ENCODE measurements at regions not wholly inside any gene's neighbourhood (a gene's known extent, or its start where the extent isn't known, plus 50 kb on each side); places are given as distances from the start of the nearest gene placed in this dataset.

DNA sequence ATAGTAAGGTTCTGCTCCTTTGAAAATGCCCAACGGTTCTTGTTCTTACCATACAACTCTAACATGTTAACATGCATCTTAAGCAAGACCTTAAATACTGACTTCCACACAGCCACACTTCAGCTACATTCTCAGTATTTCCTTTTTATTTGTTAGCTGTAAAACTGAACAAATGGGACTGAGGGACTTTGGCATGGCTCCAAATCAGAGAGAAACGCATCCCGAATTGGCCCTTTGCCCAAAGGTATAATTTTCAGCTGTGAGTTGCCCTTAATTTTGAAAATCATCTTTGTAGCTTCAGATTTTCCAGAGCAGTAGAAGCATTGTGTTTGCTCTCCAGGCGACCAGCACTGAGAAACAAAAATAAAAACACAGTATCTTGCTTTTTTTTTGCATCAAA, 56.4 kb downstream of the NEUROD6 start:
- H3K27me3 ChIP-seq (ENCODE audit: insufficient read depth, low read length): no peaks in the 10 kb centered on the region
- H3K9me3 ChIP-seq (ENCODE audit: low read length): no peaks in the 10 kb centered on the region
- H3K4me1 ChIP-seq (ENCODE audit: insufficient read depth, low read length): no peaks in the 10 kb centered on the region
- no peak overlapping the region for H3K4me3 ChIP-seq (ENCODE audit: low read length)
- no peak overlapping the region for H2AFZ ChIP-seq (ENCODE audit: low read depth, low read length)
- no peaks in the 10 kb centered on the region for H3K36me3 ChIP-seq (ENCODE audit: insufficient read depth, low read length)

DNA sequence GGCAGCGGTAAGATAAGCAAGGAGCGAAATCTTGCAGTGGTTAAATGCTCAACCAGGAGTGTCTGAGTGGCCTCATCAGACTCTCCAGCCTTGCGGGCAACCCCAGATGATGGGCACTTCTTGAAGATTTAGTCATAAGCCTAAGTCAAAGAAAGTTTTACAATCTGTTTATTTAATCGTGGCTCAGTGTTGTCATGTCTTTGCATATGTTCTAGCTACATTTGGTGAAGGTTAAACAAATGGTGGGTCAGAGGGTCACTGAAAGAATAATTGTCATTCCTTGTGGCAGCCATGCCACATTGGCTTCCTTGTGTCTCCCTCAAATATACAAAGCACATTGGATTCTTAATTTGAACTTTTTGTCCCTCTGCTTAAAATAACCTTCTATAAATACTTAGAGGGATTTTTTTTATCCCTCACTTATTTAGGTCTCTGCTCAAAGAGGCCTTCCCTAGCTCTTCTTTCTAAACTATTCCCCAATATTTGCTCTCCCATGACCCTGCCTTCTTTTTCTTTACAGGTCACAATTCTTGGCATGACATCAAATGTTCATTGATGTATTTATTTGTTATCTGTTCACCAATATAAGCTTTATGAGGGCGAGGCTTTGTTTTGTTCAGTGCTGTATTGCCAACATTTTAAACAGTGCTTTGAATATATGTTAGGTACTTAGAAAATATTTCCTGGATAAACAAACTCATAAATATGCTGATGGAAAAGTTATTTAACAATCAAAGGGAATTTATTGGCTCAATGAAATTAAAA, 68.7 kb downstream of the NEUROD6 start:
- Histone ChIP-seq H3K4me1 (ENCODE audit: insufficient read depth, low read length) (no peaks in the 10 kb centered on the region), H3K27me3 (ENCODE audit: insufficient read depth, low read length) (no peaks in the 10 kb centered on the region), H3K9me3 (ENCODE audit: low read length) (no peaks in the 10 kb centered on the region), H3K36me3 (ENCODE audit: insufficient read depth, low read length) (no peaks in the 10 kb centered on the region), H3K4me3 (ENCODE audit: low read length) (no peak overlapping the region), H2AFZ (ENCODE audit: low read depth, low read length) (no peak overlapping the region)

DNA sequence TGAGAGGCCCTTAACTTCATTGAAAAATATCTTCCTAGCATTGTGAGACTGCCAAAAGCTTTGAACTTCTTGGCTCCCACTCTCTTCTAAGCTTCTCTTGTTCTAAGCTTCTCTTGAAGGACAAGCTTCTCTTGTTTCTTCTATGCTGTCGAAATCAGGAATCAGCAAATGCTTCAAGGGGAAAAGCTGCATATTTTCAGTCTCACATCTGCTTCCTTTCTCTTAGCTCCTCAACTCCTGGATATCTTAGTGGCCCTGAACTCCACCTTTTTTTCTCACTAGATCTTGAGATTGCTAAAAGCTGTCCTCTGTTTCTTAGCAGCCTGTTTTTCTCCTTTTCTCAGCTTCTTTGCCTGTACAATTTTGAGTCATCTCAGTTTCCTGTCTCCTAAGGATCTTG, 73.0 kb downstream of the NEUROD6 start:
- no peaks in the 10 kb centered on the region for H3K27me3 ChIP-seq (ENCODE audit: insufficient read depth, low read length)
- H3K4me1 ChIP-seq (ENCODE audit: insufficient read depth, low read length): no peaks in the 10 kb centered on the region
- H3K4me3 ChIP-seq (ENCODE audit: low read length): no peak overlapping the region
- H3K9me3 ChIP-seq (ENCODE audit: low read length): no peaks in the 10 kb centered on the region
- no peaks in the 10 kb centered on the region for H3K36me3 ChIP-seq (ENCODE audit: insufficient read depth, low read length)
- H2AFZ ChIP-seq (ENCODE audit: low read depth, low read length): no peak overlapping the region

DNA sequence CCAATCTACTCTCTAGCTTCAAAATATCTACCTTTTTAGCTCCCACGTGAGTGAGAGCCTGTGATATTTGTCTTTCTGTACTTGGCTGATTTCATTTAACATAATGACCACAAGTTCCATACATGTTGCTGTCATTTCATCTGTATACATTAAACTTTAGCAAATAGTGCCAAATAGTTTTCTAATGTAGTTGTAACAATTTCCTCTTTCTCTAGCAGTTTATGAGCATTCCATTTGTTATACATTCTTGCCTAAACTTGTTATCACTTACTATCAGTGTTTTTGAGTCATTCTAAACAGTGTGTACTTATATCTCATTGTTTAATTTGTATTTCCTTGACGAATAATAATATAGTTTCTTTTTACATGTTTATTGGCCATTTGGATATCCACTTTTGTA, 77.2 kb downstream of the NEUROD6 start:
- no peaks in the 10 kb centered on the region for H3K9me3 ChIP-seq (ENCODE audit: low read length)
- H2AFZ ChIP-seq (ENCODE audit: low read depth, low read length): no peak overlapping the region
- H3K4me1 ChIP-seq (ENCODE audit: insufficient read depth, low read length): no peaks in the 10 kb centered on the region
- no peak overlapping the region for H3K4me3 ChIP-seq (ENCODE audit: low read length)
- H3K27me3 ChIP-seq (ENCODE audit: insufficient read depth, low read length): no peaks in the 10 kb centered on the region
- no peaks in the 10 kb centered on the region for H3K36me3 ChIP-seq (ENCODE audit: insufficient read depth, low read length)

DNA sequence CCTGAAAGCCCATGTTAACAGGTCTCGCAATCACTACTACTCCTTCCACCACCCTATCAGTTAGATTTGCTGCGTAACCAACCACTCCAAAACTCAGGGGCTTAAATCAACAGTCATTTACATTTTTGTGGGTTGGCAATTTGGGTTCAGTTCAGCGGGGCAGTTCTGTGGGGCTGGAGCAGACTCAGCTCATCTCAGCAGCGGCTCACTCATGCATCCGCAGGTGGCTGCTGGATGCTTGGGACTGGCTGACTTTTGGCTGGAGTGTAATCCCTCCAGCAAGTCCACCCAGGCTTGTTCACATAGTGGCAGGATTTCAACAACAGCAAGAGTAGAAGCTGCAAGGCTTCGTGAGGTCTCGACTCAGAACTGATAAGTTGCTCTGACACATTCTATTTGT, 79.2 kb downstream of the NEUROD6 start:
- Histone ChIP-seq H3K4me1 (ENCODE audit: insufficient read depth, low read length) (no peaks in the 10 kb centered on the region), H3K27me3 (ENCODE audit: insufficient read depth, low read length) (no peaks in the 10 kb centered on the region), H3K36me3 (ENCODE audit: insufficient read depth, low read length) (no peaks in the 10 kb centered on the region), H3K9me3 (ENCODE audit: low read length) (no peaks in the 10 kb centered on the region), H3K4me3 (ENCODE audit: low read length) (no peak overlapping the region), H2AFZ (ENCODE audit: low read depth, low read length) (no peak overlapping the region)

DNA sequence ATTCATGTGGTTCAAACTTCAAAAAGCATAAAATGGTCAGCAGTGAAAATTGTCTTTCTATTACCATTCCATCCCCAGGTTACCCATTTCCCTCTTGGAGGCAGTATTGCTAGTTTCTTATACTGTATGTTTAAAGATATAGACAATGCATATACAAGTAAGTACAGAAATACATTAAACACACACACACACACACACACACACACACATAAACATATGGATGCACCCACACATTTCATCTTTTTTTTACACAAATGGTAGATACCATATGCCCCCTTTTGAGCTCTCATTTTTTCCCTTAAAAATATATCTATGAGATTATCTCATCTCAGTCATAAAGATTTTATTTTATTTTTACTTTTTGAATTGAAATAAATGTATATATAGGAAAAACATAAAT, 79.7 kb downstream of the NEUROD6 start:
- no peaks in the 10 kb centered on the region for H3K36me3 ChIP-seq (ENCODE audit: insufficient read depth, low read length)
- no peak overlapping the region for H2AFZ ChIP-seq (ENCODE audit: low read depth, low read length)
- H3K4me3 ChIP-seq (ENCODE audit: low read length): no peak overlapping the region
- no peaks in the 10 kb centered on the region for H3K27me3 ChIP-seq (ENCODE audit: insufficient read depth, low read length)
- H3K9me3 ChIP-seq (ENCODE audit: low read length): no peaks in the 10 kb centered on the region
- H3K4me1 ChIP-seq (ENCODE audit: insufficient read depth, low read length): no peaks in the 10 kb centered on the region

DNA sequence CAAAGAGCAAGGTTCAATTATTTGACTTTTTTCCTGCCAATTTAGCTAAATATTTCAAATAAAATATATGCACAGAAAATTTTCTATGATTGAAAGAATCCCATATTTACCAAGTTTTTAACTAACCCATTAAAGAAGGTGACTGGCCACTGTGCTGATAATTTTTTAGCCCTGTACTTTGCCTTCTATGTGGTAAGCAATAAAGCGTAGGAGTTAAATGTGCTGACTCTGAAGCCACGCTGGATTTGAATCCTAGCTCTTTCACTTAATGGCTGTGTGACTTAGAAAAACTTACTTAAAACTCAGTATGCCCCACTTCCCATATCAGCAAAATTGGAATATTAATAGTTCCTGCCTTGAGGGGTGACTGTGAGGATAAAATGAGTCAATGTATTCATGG, 82.1 kb downstream of the NEUROD6 start:
- H3K4me3 ChIP-seq (ENCODE audit: low read length): no peak overlapping the region
- no peaks in the 10 kb centered on the region for H3K27me3 ChIP-seq (ENCODE audit: insufficient read depth, low read length)
- no peaks in the 10 kb centered on the region for H3K36me3 ChIP-seq (ENCODE audit: insufficient read depth, low read length)
- H3K4me1 ChIP-seq (ENCODE audit: insufficient read depth, low read length): no peaks in the 10 kb centered on the region
- no peaks in the 10 kb centered on the region for H3K9me3 ChIP-seq (ENCODE audit: low read length)
- H2AFZ ChIP-seq (ENCODE audit: low read depth, low read length): no peak overlapping the region

DNA sequence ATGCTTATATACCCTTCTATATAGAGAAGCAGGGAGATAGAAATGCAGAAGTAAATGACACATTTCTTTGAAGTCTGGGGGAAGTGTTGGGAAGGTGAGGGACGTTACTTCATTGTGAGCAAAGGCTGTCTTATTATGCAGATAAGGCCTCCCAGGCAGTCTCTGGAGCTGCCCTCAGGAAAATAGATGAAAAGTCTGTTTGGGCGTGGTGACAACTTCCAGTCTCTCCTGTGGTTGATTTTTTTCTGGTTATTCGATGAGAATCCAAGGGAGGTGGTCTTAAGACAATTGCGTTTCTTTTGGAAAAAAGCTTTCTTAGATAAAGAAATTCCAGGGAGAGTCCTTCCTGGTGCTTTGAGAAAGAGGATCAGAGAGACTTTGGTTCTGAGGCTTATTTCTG, 84.0 kb downstream of the NEUROD6 start:
- Histone ChIP-seq H3K4me1 (ENCODE audit: insufficient read depth, low read length) (no peaks in the 10 kb centered on the region), H2AFZ (ENCODE audit: low read depth, low read length) (no peak overlapping the region), H3K4me3 (ENCODE audit: low read length) (no peak overlapping the region), H3K27me3 (ENCODE audit: insufficient read depth, low read length) (no peaks in the 10 kb centered on the region), H3K9me3 (ENCODE audit: low read length) (no peaks in the 10 kb centered on the region), H3K36me3 (ENCODE audit: insufficient read depth, low read length) (no peaks in the 10 kb centered on the region)

DNA sequence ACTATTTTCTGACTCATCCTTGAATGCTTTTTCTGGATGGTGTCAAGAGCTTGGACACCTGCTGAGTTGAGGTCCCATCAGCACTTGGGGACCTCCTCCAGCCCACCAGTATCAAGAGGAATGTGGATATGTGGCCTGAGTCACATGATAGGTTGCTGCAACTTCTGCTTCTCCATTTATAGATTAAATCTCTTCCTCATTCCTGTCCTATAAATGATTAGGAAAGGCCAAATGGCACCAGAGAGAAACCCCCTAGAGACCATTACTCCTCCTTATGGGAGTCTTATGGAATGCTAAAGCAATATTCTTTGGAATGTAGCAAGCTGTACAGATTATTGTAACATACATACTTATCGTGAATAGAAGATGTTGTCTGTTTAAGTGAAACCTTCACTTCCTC, 85.6 kb downstream of the NEUROD6 start:
- no peak overlapping the region for H3K4me3 ChIP-seq (ENCODE audit: low read length)
- no peaks in the 10 kb centered on the region for H3K4me1 ChIP-seq (ENCODE audit: insufficient read depth, low read length)
- no peak overlapping the region for H2AFZ ChIP-seq (ENCODE audit: low read depth, low read length)
- no peaks in the 10 kb centered on the region for H3K27me3 ChIP-seq (ENCODE audit: insufficient read depth, low read length)
- no peaks in the 10 kb centered on the region for H3K36me3 ChIP-seq (ENCODE audit: insufficient read depth, low read length)
- no peaks in the 10 kb centered on the region for H3K9me3 ChIP-seq (ENCODE audit: low read length)

DNA sequence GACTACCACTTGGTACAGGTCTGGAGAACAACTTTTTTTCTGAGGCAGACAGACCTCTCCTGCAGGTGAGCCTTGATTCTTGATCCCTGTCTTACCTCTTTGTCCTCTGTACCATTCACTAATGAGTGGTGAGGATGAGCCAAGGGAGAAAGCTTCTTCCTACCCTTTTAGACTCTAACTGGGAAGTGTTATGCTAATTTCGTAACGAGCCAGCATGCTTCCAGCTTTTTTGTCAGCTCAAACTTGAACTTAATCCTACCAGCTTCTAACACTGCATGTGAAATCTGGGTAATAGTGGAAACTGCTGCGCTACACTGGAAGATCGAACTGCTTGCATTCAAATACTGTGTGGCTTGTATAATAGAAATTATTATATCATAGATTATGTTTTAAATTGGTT, 87.0 kb downstream of the NEUROD6 start:
- no peaks in the 10 kb centered on the region for H3K27me3 ChIP-seq (ENCODE audit: insufficient read depth, low read length)
- H2AFZ ChIP-seq (ENCODE audit: low read depth, low read length): no peak overlapping the region

DNA sequence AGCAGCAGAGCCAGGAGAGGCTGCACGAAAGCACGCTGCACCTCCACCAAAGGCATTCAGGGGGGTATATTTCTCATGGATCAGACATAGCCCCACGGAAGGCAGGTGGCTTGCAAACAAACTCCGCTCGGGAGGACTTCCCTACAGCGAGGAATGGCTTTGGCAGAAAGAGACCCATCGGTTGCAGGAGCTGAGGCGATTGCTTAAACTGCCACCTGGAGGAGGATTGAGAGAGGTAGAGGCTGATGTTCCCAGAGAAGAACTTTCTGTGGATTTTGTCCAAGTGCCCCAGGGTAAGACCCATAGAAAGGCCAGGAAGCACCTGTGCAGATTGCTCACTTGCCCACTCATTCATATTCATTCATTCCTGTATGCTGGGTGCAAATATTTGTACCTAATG, 89.1 kb downstream of the NEUROD6 start:
- no peaks in the 10 kb centered on the region for H3K27me3 ChIP-seq (ENCODE audit: insufficient read depth, low read length)
- no peak overlapping the region for H3K4me3 ChIP-seq (ENCODE audit: low read length)
- no peaks in the 10 kb centered on the region for H3K4me1 ChIP-seq (ENCODE audit: insufficient read depth, low read length)
- H2AFZ ChIP-seq (ENCODE audit: low read depth, low read length): no peak overlapping the region
- no peaks in the 10 kb centered on the region for H3K36me3 ChIP-seq (ENCODE audit: insufficient read depth, low read length)
- no peaks in the 10 kb centered on the region for H3K9me3 ChIP-seq (ENCODE audit: low read length)

More for the DNA sequence above, 87.0 kb downstream of the NEUROD6 start:
- no peaks in the 10 kb centered on the region for H3K4me1 ChIP-seq (ENCODE audit: insufficient read depth, low read length)
- H3K9me3 ChIP-seq (ENCODE audit: low read length): no peaks in the 10 kb centered on the region
- no peak overlapping the region for H3K4me3 ChIP-seq (ENCODE audit: low read length)
- H3K36me3 ChIP-seq (ENCODE audit: insufficient read depth, low read length): no peaks in the 10 kb centered on the region

DNA sequence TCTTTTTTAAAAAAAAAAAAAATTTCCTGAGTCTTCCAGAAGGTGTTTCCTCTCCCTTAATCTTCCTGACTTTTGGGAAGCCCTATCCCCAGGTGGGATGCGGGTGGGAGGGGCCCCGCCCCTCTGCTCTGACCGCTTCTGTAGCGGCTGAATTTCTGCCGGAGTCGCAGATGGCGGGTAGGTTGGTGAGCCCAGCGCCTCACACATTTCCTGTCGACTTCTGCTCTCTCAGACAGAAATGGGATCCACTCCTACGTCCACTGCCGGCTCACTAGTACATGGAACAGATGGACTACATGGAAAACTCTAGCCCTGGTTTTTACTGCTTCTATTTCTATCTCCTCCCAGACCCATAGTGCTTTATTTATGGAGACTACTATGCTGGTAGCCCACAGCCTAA, 90.9 kb downstream of the NEUROD6 start:
- no peaks in the 10 kb centered on the region for H3K36me3 ChIP-seq (ENCODE audit: insufficient read depth, low read length)
- no peak overlapping the region for H2AFZ ChIP-seq (ENCODE audit: low read depth, low read length)
- no peak overlapping the region for H3K4me3 ChIP-seq (ENCODE audit: low read length)
- H3K27me3 ChIP-seq (ENCODE audit: insufficient read depth, low read length): no peaks in the 10 kb centered on the region
- H3K4me1 ChIP-seq (ENCODE audit: insufficient read depth, low read length): no peaks in the 10 kb centered on the region
- H3K9me3 ChIP-seq (ENCODE audit: low read length): no peaks in the 10 kb centered on the region

DNA sequence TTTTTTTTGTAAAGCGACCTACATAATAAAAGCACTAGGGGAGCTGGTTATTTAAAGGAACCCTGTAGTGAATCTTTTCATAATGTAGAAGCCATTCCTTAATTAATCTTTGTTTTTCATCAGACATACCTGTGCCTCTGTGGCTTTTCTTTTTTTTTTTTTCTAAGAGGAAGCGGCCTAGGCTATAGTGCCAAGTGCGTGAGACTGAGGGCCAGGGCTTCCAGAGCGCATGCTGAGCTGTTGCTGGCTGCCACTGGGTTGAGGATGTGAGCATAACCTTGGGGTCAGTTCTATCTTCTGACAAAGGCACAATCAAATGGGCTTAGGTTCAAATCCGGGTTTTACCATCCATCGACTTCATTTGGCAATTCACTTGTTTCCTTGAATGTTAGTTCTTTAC, 103.7 kb downstream of the NEUROD6 start:
- Histone ChIP-seq H3K36me3 (ENCODE audit: insufficient read depth, low read length) (no peaks in the 10 kb centered on the region), H3K27me3 (ENCODE audit: insufficient read depth, low read length) (no peaks in the 10 kb centered on the region), H3K9me3 (ENCODE audit: low read length) (no peaks in the 10 kb centered on the region), H3K4me3 (ENCODE audit: low read length) (no peak overlapping the region), H2AFZ (ENCODE audit: low read depth, low read length) (no peak overlapping the region), H3K4me1 (ENCODE audit: insufficient read depth, low read length) (no peaks in the 10 kb centered on the region)

All from neuron (in vitro differentiated cells).